ENCODE measurements at regions not wholly inside any gene's neighbourhood (a gene's known extent, or its start where the extent isn't known, plus 50 kb on each side); places are given as distances from the start of the nearest gene placed in this dataset.

DNA sequence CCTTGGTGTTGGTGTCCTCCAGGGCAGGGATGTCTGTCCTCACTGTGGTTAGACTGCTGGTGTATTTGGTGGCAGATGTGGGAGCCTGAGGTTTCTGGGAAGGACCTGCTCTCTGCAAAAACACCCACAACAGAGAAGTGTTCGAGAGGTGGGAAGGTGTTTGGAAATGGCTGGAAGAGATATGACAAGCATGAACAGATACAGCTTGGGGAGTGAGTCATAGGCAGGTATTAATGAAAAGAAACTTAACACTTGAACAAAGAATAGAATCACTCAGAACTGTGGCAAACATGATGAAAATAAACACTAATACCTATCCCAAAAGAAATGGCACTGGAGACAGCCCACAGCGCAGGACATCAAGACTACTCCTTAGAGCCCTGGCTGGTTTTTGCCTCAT lies 192.4 kb upstream of the RORA start:
- TF ChIP-seq, protein P1, sequence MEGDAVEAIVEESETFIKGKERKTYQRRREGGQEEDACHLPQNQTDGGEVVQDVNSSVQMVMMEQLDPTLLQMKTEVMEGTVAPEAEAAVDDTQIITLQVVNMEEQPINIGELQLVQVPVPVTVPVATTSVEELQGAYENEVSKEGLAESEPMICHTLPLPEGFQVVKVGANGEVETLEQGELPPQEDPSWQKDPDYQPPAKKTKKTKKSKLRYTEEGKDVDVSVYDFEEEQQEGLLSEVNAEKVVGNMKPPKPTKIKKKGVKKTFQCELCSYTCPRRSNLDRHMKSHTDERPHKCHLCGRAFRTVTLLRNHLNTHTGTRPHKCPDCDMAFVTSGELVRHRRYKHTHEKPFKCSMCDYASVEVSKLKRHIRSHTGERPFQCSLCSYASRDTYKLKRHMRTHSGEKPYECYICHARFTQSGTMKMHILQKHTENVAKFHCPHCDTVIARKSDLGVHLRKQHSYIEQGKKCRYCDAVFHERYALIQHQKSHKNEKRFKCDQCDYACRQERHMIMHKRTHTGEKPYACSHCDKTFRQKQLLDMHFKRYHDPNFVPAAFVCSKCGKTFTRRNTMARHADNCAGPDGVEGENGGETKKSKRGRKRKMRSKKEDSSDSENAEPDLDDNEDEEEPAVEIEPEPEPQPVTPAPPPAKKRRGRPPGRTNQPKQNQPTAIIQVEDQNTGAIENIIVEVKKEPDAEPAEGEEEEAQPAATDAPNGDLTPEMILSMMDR (IDR thresholded peaks at IDR 0.05) = no peak
- TF ChIP-seq POLR2A (IDR thresholded peaks at IDR 0.05) = no peak
